ENCODE measurements at regions not wholly inside any gene's neighbourhood (a gene's known extent, or its start where the extent isn't known, plus 50 kb on each side); places are given as distances from the start of the nearest gene placed in this dataset.

- no peak for TF ChIP-seq POLR2A (IDR thresholded peaks at IDR 0.05)
- TF ChIP-seq CTCF (IDR thresholded peaks at IDR 0.05): no peak
- intact Hi-C loops (cut with DNase I): no loop called here
- WGBS, 2 donors: 91 to 93% methylated on average over 1 of the region's 1 CpG
- H3K36me3 ChIP-seq (replicated peaks in 1 of 2; ENCODE audit: insufficient read depth in 1 of 2, low read depth in 2 of 2): no peaks in the 10 kb centered on the region
- no peak for DNase-seq
- no peaks in the 10 kb centered on the region for H3K9me3 ChIP-seq
- no peak overlapping the region for H3K27ac ChIP-seq
- H3K4me1 ChIP-seq: no peaks in the 10 kb centered on the region
- no peak for ATAC-seq
- no peak overlapping the region for H3K4me3 ChIP-seq
- no peaks in the 10 kb centered on the region for H3K27me3 ChIP-seq
These were observed 73.8 kb upstream of the MTHFD1L start for GRCh38 chr6:150791717-150792116.

- TF ChIP-seq POLR2A (IDR thresholded peaks at IDR 0.05): no peak
- TF ChIP-seq CTCF (IDR thresholded peaks at IDR 0.05): no peak
- no peaks in the 10 kb centered on the region for H3K36me3 ChIP-seq (replicated peaks in 1 of 2; ENCODE audit: insufficient read depth in 1 of 2, low read depth in 2 of 2)
- no peaks in the 10 kb centered on the region for H3K4me1 ChIP-seq
- no peak overlapping the region for H3K4me3 ChIP-seq
- H3K27me3 ChIP-seq: no peaks in the 10 kb centered on the region
- no peak overlapping the region for H3K27ac ChIP-seq
- intact Hi-C loops (cut with DNase I): no loop called here
- DNase-seq: no peak
- no peak for ATAC-seq
- WGBS, 2 donors: 72 to 87% methylated on average over 1 of the region's 1 CpG
- H3K9me3 ChIP-seq: no peaks in the 10 kb centered on the region
These were observed 67.6 kb upstream of the MTHFD1L start for GRCh38 chr6:150797949-150798348.

- Histone ChIP-seq H3K27me3 (no peaks in the 10 kb centered on the region), H3K36me3 (replicated peaks in 1 of 2; ENCODE audit: insufficient read depth in 1 of 2, low read depth in 2 of 2) (no peaks in the 10 kb centered on the region), H3K4me1 (no peaks in the 10 kb centered on the region), H3K4me3 (no peak overlapping the region), H3K9me3 (no peaks in the 10 kb centered on the region), H3K27ac (no peak overlapping the region)
- 78 to 82% methylated on average over 4 of the region's 4 CpGs for WGBS, 2 donors
- intact Hi-C loops (cut with DNase I): no loop called here
- ATAC-seq (no peak), DNase-seq (no peak)
- no peak for TF ChIP-seq CTCF (IDR thresholded peaks at IDR 0.05)
- TF ChIP-seq POLR2A (IDR thresholded peaks at IDR 0.05): no peak
These were observed 66.2 kb upstream of the MTHFD1L start for GRCh38 chr6:150799276-150799805.

GRCh38 chr6:150800674-150801314 lies 64.7 kb upstream of the MTHFD1L start:
- Histone ChIP-seq H3K27ac (no peak overlapping the region), H3K4me1 (no peaks in the 10 kb centered on the region), H3K9me3 (no peaks in the 10 kb centered on the region), H3K27me3 (no peaks in the 10 kb centered on the region), H3K36me3 (replicated peaks in 1 of 2; ENCODE audit: insufficient read depth in 1 of 2, low read depth in 2 of 2) (no peaks in the 10 kb centered on the region), H3K4me3 (no peak overlapping the region)
- ATAC-seq: no peak
- WGBS, 2 donors: 56 to 60% methylated on average over 8 of the region's 8 CpGs
- intact Hi-C loops (cut with DNase I): no loop called here
- TF ChIP-seq CTCF (IDR thresholded peaks at IDR 0.05) (no peak), POLR2A (IDR thresholded peaks at IDR 0.05) (no peak)
- DNase-seq: no peak

- 34 to 48% methylated on average over 2 of the region's 2 CpGs for WGBS, 2 donors
- intact Hi-C loops (cut with DNase I): no loop called here
These were observed 58.7 kb upstream of the MTHFD1L start for GRCh38 chr6:150806790-150807189.

More at GRCh38 chr6:150806790-150807189, 58.7 kb upstream of the MTHFD1L start:
- Histone ChIP-seq H3K36me3 (replicated peaks in 1 of 2; ENCODE audit: insufficient read depth in 1 of 2, low read depth in 2 of 2) (no peaks in the 10 kb centered on the region), H3K4me3 (no peak overlapping the region), H3K27me3 (no peaks in the 10 kb centered on the region), H3K27ac (no peak overlapping the region), H3K4me1 (no peaks in the 10 kb centered on the region), H3K9me3 (no peaks in the 10 kb centered on the region)
- TF ChIP-seq CTCF (IDR thresholded peaks at IDR 0.05): no peak
- TF ChIP-seq POLR2A (IDR thresholded peaks at IDR 0.05): no peak
- ATAC-seq (no peak), DNase-seq (no peak)

Data from body of pancreas (tissue), 4 donors.